Breast epithelium (tissue), 3 donors: ENCODE measurements at regions not wholly inside any gene's neighbourhood (a gene's known extent, or its start where the extent isn't known, plus 50 kb on each side); places are given as distances from the start of the nearest gene placed in this dataset.

Experiments
- CTCF ChIP-seq, 3 donors: fragments of 450-650 bp; IDR thresholded peaks; one replicate each; pipeline ENCODE4 v1.5.1; 2016 to 2017; ENCODE audit warnings: antibody characterized with exemption in 3 of 3, mild to moderate bottlenecking in 3 of 3, moderate library complexity in 3 of 3
- POLR2A ChIP-seq: fragments of 450-650 bp; IDR thresholded peaks from one replicate; pipeline ENCODE4 v1.6.1; 2016; ENCODE audit warnings: antibody characterized with exemption, mild to moderate bottlenecking, moderate library complexity
- POLR2AphosphoS5 ChIP-seq, 3 donors: sonication (generic); formaldehyde crosslinking; IDR thresholded peaks; one replicate each; pipeline ENCODE4 v1.6.1; 2017; ENCODE audit warnings: antibody characterized with exemption in 3 of 3

- TF ChIP-seq CTCF (IDR thresholded peaks at IDR 0.05) (no peak), POLR2AphosphoS5 (IDR thresholded peaks at IDR 0.05) (no peak), POLR2A (no peak)
Observed at GRCh38 chr2:2797797-2798196, 466.7 kb upstream of the MYT1L start.
